IMR-90 (cell line): ENCODE measurements at regions not wholly inside any gene's neighbourhood (a gene's known extent, or its start where the extent isn't known, plus 50 kb on each side); places are given as distances from the start of the nearest gene placed in this dataset.

Experiments
- ATAC-seq: fragments of 200-7000 bp; cut with Tn5 transposase; 2 replicates; pipeline ENCODE4 v1.9.1; 2020; ENCODE audit warnings: low read depth, mild to moderate bottlenecking, moderate library complexity
- BruUV-seq: library from RNA; stranded (reverse); fragments of 400-500 nt; replicated peaks from 2 replicates; lab custom pipeline; 2021; lab: Mats Ljungman, UMichigan
- CTCF ChIA-PET: fragments of 300-600 bp; formaldehyde crosslinking; extraction: SDS; loops from one replicate; lab custom pipeline; 2021; ENCODE audit warnings: antibody characterized with exemption; lab: Yijun Ruan, JAX
- POLR2A ChIA-PET: fragments of 300-600 bp; sonication (Branson Sonifier 250); formaldehyde crosslinking; loops from one replicate; lab custom pipeline; 2022; ENCODE audit warnings: antibody characterized with exemption; ENCODE audit not compliant: unreplicated experiment; lab: Charles Lee
- DNase-seq: peaks from one replicate; pipeline ENCODE4 v3.0.0; 2013
- H2AFZ ChIP-seq: replicated peaks from 2 replicates; pipeline ENCODE3; 2013; ENCODE audit warnings: low read length, mild to moderate bottlenecking; ENCODE audit not compliant: poor library complexity
- H2AK5ac ChIP-seq: 2 replicates; pipeline ENCODE4 v1.6.1; 2013; ENCODE audit warnings: low read depth, low read length, inconsistent platforms
- H2AK9ac ChIP-seq: replicated peaks from 2 replicates; pipeline ENCODE3; 2013; ENCODE audit warnings: mild to moderate bottlenecking, low read depth, low read length, moderate library complexity; ENCODE audit not compliant: poor library complexity
- H2BK120ac ChIP-seq: 2 replicates; pipeline ENCODE4 v1.6.1; 2013; ENCODE audit warnings: low read depth, low read length, inconsistent platforms
- H2BK15ac ChIP-seq: 3 replicates; pipeline ENCODE4 v1.6.1; 2013; ENCODE audit warnings: low read depth, low read length, inconsistent platforms
- H2BK20ac ChIP-seq: 2 replicates; pipeline ENCODE4 v1.6.1; 2013; ENCODE audit warnings: low read depth, mild to moderate bottlenecking, inconsistent platforms, low read length, moderate library complexity
- H2BK5ac ChIP-seq: 2 replicates; pipeline ENCODE4 v1.6.1; 2013; ENCODE audit warnings: mild to moderate bottlenecking, low read depth, low read length, inconsistent platforms; ENCODE audit not compliant: poor library complexity, severe bottlenecking
- H3K14ac ChIP-seq: replicated peaks from 2 replicates; pipeline ENCODE4 v1.6.1; 2013; ENCODE audit warnings: low read depth, low read length, inconsistent platforms
- H3K18ac ChIP-seq: 2 replicates; pipeline ENCODE4 v1.6.1; 2013; ENCODE audit warnings: low read depth, low read length, control low read depth
- H3K23ac ChIP-seq: 2 replicates; pipeline ENCODE4 v1.6.1; 2013; ENCODE audit warnings: low read depth, low read length, inconsistent platforms
- H3K27ac ChIP-seq: 2 replicates; pipeline ENCODE4 v1.5.1; 2013; ENCODE audit warnings: mild to moderate bottlenecking, control low read depth, low read length; ENCODE audit not compliant: insufficient read depth
- H3K27me3 ChIP-seq: 2 replicates; pipeline ENCODE4 v1.6.1; 2013; ENCODE audit warnings: low read length; ENCODE audit not compliant: control insufficient read depth, insufficient read depth
- H3K36me3 ChIP-seq: 2 replicates; pipeline ENCODE4 v1.6.1; 2013; ENCODE audit warnings: low read length, mixed read lengths; ENCODE audit not compliant: control insufficient read depth, insufficient read depth
- H3K4ac ChIP-seq: 2 replicates; pipeline ENCODE4 v1.6.1; 2013; ENCODE audit warnings: low read depth, low read length, inconsistent platforms
- H3K4me1 ChIP-seq: 2 replicates; pipeline ENCODE4 v1.6.1; 2013; ENCODE audit warnings: low read length, mixed read lengths; ENCODE audit not compliant: control insufficient read depth, insufficient read depth
- H3K4me2 ChIP-seq: 2 replicates; pipeline ENCODE4 v1.6.1; 2013; ENCODE audit warnings: low read depth, mild to moderate bottlenecking, control low read depth, low read length, moderate library complexity
- H3K4me3 ChIP-seq: 2 replicates; pipeline ENCODE4 v1.5.1; 2013; ENCODE audit warnings: low read depth, mild to moderate bottlenecking, control low read depth, low read length, moderate library complexity; ENCODE audit not compliant: insufficient read depth
- H3K56ac ChIP-seq: 2 replicates; pipeline ENCODE4 v1.6.1; 2013; ENCODE audit warnings: low read length, inconsistent platforms; ENCODE audit not compliant: insufficient read depth; ENCODE audit errors: extremely low read depth
- H3K79me1 ChIP-seq, 2 experiments: 2 replicates each; pipeline ENCODE4 v1.6.1; 2013; ENCODE audit warnings: low read length in 2 of 2, inconsistent platforms in 1 of 2, low read depth in 1 of 2
- H3K9ac ChIP-seq: 2 replicates; pipeline ENCODE4 v1.6.1; 2013; ENCODE audit warnings: low read depth, low read length, control low read depth
- H3K9me1 ChIP-seq: 2 replicates; pipeline ENCODE4 v1.6.1; 2013; ENCODE audit warnings: low read length, inconsistent platforms; ENCODE audit not compliant: insufficient read depth
- H3K9me3 ChIP-seq: 2 replicates; pipeline ENCODE4 v1.6.1; 2013; ENCODE audit warnings: low read length; ENCODE audit not compliant: control insufficient read depth, insufficient read depth
- H4K20me1 ChIP-seq: 2 replicates; pipeline ENCODE4 v1.6.1; 2013; ENCODE audit warnings: low read length, inconsistent platforms; ENCODE audit not compliant: insufficient read depth
- H4K5ac ChIP-seq: 2 replicates; pipeline ENCODE4 v1.6.1; 2013; ENCODE audit warnings: mild to moderate bottlenecking, low read depth, low read length, control low read depth
- H4K8ac ChIP-seq, 2 experiments: 2 replicates each; pipeline ENCODE4 v1.6.1; 2013; ENCODE audit warnings: low read depth in 2 of 2, low read length in 2 of 2, control low read depth in 1 of 2, inconsistent platforms in 1 of 2
- H4K91ac ChIP-seq: 2 replicates; pipeline ENCODE4 v1.6.1; 2013; ENCODE audit warnings: low read depth, low read length, inconsistent platforms; ENCODE audit not compliant: insufficient read depth
- BHLHE40 ChIP-seq: fragments of 150-350 bp; IDR thresholded peaks from 2 replicates; pipeline ENCODE4 v1.6.1; 2016; ENCODE audit warnings: mild to moderate bottlenecking, low read depth, low read length
- MAZ ChIP-seq: IDR thresholded peaks from 2 replicates; pipeline ENCODE4 v1.6.1; 2012; ENCODE audit warnings: low read depth, mild to moderate bottlenecking, low read length, improper control_type of control experiment, moderate library complexity, borderline replicate concordance
- WGBS, 2 experiments: methylation state at CpG; one replicate each; pipeline versions ENCODE4 v1.1.5 to v1.1.7; 2013; ENCODE audit warnings: missing lambda C conversion rate in 2 of 2; ENCODE audit not compliant: insufficient read length in 1 of 2; ENCODE audit errors: extremely low coverage in 2 of 2; 5-methylcytosine and 5-hydroxymethylcytosine counted together
- dilution Hi-C: fragments of 300-500 bp; cut with HindIII; formaldehyde crosslinking; loops from one replicate; pipeline ENCODE4 v1.14.3; 2018; ENCODE audit warnings: low sequenced_read_pairs; ENCODE audit not compliant: unreplicated experiment
- in situ Hi-C: fragments of 300-500 bp; cut with MboI; formaldehyde crosslinking; loops from 3 replicates; pipeline ENCODE4 v1.14.3; 2019; ENCODE audit warnings: low sequenced_read_pairs, inconsistent platforms, mixed read lengths
- intact Hi-C: fragments of 100-400 bp; cut with micrococcal nuclease; formaldehyde crosslinking; loops from 2 replicates; pipeline ENCODE4 v1.10.0; 2022

DNA sequence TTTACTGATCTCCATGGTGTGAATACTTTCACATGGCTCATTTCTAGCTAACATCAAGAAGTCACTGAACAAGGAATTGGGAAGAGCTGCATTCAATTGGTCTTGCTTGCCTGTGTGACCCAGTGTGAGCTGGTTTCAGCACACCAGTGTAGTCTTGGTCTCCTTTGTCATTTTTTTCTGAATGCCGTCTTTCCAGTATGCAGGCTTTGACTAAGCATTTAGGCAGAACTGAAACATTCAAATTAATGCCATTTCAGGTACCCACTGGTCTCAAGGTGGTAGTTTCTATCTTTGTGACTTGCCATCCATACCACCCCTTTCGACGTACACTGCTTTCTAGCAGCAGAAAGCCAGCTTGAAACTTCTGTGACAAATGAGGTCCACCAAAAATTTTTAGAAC lies 550.5 kb upstream of the BOD1L1 start:
- Histone ChIP-seq H2BK120ac (peak overlapping the region; percentile 63; the same call in 1 of the 2 replicates), H4K20me1 (no peaks in the 10 kb centered on the region), H4K8ac (peak overlapping the region in 1 of 2 experiments; percentile 36; a peak in 2 of 4 replicates), H3K79me1 (no peaks in the 10 kb centered on the region), H3K9me3 (no peaks in the 10 kb centered on the region), H2BK5ac (no peak overlapping the region), H3K23ac (no peak overlapping the region), H3K9ac (no peak overlapping the region), H4K5ac (no peak overlapping the region), H3K36me3 (no peaks in the 10 kb centered on the region), H3K4me1 (no peaks in the 10 kb centered on the region), H2AFZ (peak overlapping the region; percentile 34), H4K91ac (peak overlapping the region; percentile 23; the same call in 1 of the 2 replicates), H3K4me2 (no peak overlapping the region), H2BK20ac (peak overlapping the region; percentile 47; the same call in 1 of the 2 replicates), H3K18ac (peak overlapping the region; percentile 71; the same call in 1 of the 2 replicates), H3K4me3 (no peak overlapping the region), H3K56ac (no peak overlapping the region), H2BK15ac (0 out of 3 replicates have a peak overlapping the region, but pooled peaks have one; percentile 47), H3K14ac (peak overlapping the region; percentile 13; the same call in 1 of the 2 replicates), H3K27ac (no peak overlapping the region; the same call in 1 of the 2 replicates), H2AK9ac (peak overlapping the region; percentile 23), H3K27me3 (no peaks in the 10 kb centered on the region), H3K9me1 (no peaks in the 10 kb centered on the region; the same call in 1 of the 2 replicates), H2AK5ac (0 out of 2 replicates have a peak overlapping the region, but pooled peaks have one; percentile 49), H3K4ac (no peak overlapping the region)
- ChIA-PET CTCF (no interaction called here), POLR2A (no interaction called here)
- no peak for ATAC-seq
- dilution Hi-C loops: no loop called here
- DNase-seq: no peak
- WGBS, 2 experiments: 67% methylated on average over 1 of the region's 3 CpGs; no CpG with 5 or more reads in 1 of the 2 experiments
- TF ChIP-seq BHLHE40 (no peak), MAZ (no peak)
- no TSS peak for BruUV-seq
- intact Hi-C loops: no loop called here
- in situ Hi-C loops: no loop called here
